ENCODE measurements at regions not wholly inside any gene's neighbourhood (a gene's known extent, or its start where the extent isn't known, plus 50 kb on each side); places are given as distances from the start of the nearest gene placed in this dataset.

DNA sequence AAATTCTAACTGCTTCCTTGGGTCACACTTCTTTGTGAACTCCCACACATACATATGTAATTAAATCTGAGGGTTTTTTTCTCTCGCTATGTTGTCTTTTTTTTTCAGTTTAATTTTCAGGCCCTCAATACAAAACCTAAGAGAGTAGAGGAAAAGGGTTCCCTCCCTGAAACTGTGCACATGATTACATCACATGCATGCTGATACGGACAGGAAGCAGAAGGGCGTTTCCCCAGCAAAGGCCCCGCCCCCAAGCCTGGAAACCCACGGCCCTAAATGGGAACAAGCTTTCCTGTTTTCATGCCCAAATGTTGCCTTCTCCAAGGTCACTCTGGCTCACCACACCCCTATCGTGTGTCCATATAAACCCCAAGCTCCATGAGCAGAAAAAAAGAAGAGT, 115.4 kb downstream of the TEX36 start:
- DNase-seq (ENCODE audit: low read depth): no peak
- TF ChIP-seq, protein P1, sequence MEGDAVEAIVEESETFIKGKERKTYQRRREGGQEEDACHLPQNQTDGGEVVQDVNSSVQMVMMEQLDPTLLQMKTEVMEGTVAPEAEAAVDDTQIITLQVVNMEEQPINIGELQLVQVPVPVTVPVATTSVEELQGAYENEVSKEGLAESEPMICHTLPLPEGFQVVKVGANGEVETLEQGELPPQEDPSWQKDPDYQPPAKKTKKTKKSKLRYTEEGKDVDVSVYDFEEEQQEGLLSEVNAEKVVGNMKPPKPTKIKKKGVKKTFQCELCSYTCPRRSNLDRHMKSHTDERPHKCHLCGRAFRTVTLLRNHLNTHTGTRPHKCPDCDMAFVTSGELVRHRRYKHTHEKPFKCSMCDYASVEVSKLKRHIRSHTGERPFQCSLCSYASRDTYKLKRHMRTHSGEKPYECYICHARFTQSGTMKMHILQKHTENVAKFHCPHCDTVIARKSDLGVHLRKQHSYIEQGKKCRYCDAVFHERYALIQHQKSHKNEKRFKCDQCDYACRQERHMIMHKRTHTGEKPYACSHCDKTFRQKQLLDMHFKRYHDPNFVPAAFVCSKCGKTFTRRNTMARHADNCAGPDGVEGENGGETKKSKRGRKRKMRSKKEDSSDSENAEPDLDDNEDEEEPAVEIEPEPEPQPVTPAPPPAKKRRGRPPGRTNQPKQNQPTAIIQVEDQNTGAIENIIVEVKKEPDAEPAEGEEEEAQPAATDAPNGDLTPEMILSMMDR (IDR thresholded peaks at IDR 0.05; ENCODE audit: insufficient read depth, low read length, severe bottlenecking): no peak
- Histone ChIP-seq H3K36me3 (ENCODE audit: control insufficient read depth, insufficient read depth, low read length) (no peaks in the 10 kb centered on the region), H3K27me3 (ENCODE audit: control insufficient read depth, insufficient read depth, low read length) (peaks cover 3% of the 10 kb centered on the region), H3K4me3 (ENCODE audit: low read depth, low read length) (no peak overlapping the region)
- FAIRE-seq: no peak

DNA sequence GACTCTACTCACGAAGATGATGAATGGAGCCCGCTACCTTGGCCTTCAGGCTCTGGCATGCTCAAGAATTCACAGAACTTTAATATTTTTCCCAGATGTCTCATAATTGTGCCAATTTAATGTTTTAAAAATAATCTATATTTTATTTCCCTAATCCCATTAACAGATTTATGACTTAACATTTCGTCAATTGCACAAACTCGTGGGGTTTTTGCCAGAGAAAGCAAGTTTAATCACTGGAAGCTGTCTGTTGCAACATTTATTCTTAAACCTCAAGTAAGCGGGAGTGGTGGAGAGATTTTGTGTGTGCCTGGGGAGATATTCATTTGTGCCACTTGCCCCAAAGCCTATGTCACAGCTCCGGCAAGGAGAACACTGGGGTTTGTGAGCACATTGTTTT, 117.9 kb downstream of the TEX36 start:
- Histone ChIP-seq H3K4me3 (ENCODE audit: low read depth, low read length) (no peak overlapping the region), H3K36me3 (ENCODE audit: control insufficient read depth, insufficient read depth, low read length) (no peaks in the 10 kb centered on the region), H3K27me3 (ENCODE audit: control insufficient read depth, insufficient read depth, low read length) (peaks cover 1% of the 10 kb centered on the region)
- DNase-seq (ENCODE audit: low read depth): no peak
- TF ChIP-seq, protein P1 (IDR thresholded peaks at IDR 0.05; ENCODE audit: insufficient read depth, low read length, severe bottlenecking): no peak
- no peak for FAIRE-seq

DNA sequence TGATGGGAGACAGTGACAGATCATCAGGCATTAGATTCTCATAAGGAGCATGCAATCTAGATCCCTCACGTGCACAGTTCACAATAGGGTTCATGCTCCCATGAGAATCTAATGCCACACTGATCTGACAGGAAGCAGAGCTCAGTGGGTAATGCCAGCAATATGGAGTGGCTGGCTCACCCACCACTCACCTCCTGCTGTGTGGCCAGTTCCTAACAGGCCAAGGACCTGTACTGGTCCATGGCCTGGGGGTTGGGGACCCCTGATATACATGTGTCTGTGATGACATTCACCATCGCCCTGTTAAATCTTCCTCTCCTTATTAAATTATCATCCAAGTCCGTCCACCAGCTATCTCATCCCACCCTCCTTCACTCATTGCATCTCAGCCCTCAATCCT, 118.4 kb downstream of the TEX36 start:
- Histone ChIP-seq H3K4me3 (ENCODE audit: low read depth, low read length) (no peak overlapping the region), H3K27me3 (ENCODE audit: control insufficient read depth, insufficient read depth, low read length) (peaks cover 1% of the 10 kb centered on the region), H3K36me3 (ENCODE audit: control insufficient read depth, insufficient read depth, low read length) (no peaks in the 10 kb centered on the region)
- TF ChIP-seq, protein P1 (IDR thresholded peaks at IDR 0.05; ENCODE audit: insufficient read depth, low read length, severe bottlenecking): no peak
- DNase-seq (ENCODE audit: low read depth): no peak
- no peak for FAIRE-seq

DNA sequence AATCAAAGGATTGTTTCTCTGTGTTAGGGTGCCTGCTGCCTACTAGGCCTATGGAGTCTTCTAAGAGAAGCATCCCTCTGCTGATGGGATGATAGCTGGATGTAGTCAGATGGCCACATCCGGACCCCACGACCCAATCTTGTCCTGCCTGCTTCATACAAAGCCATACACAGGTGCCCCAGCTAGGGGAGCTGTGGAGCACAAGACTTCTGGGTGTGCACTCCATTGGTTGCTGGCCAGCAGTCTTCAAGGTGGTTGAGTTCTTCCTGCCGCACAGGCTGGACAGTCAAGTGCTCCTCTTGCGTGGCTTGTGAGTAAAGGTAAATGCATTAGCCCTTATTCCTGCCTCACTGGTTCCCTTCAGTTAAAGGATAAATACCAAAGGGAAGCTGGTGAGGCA, 120.2 kb downstream of the TEX36 start:
- no peak overlapping the region for H3K4me3 ChIP-seq (ENCODE audit: low read depth, low read length)
- TF ChIP-seq, protein P1 (IDR thresholded peaks at IDR 0.05; ENCODE audit: insufficient read depth, low read length, severe bottlenecking): peak; percentile 16
- H3K27me3 ChIP-seq (ENCODE audit: control insufficient read depth, insufficient read depth, low read length): peaks cover 1% of the 10 kb centered on the region
- no peaks in the 10 kb centered on the region for H3K36me3 ChIP-seq (ENCODE audit: control insufficient read depth, insufficient read depth, low read length)
- FAIRE-seq (no peak), DNase-seq (ENCODE audit: low read depth) (no peak)

DNA sequence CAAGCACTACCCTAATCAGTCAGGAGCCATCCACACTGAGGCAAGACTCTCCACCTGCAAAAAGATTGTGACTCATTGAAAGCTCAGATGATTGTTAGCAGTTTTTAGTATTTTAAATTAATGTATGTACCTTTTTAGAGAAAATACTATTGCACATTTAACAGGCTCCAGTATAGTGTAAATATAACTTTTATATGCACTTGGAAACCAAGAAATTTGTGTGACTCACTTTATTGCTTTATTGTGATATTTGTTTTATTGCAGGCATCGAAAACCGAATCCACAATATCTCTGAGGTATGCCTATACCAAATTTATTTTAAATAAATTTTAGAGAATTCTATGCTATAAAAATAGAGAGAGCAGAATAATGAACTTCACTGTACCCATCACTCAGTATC, 122.0 kb downstream of the TEX36 start:
- Histone ChIP-seq H3K36me3 (ENCODE audit: control insufficient read depth, insufficient read depth, low read length) (no peaks in the 10 kb centered on the region), H3K4me3 (ENCODE audit: low read depth, low read length) (no peak overlapping the region), H3K27me3 (ENCODE audit: control insufficient read depth, insufficient read depth, low read length) (peaks cover 5% of the 10 kb centered on the region)
- TF ChIP-seq, protein P1 (IDR thresholded peaks at IDR 0.05; ENCODE audit: insufficient read depth, low read length, severe bottlenecking): no peak
- FAIRE-seq (no peak), DNase-seq (ENCODE audit: low read depth) (no peak)

DNA sequence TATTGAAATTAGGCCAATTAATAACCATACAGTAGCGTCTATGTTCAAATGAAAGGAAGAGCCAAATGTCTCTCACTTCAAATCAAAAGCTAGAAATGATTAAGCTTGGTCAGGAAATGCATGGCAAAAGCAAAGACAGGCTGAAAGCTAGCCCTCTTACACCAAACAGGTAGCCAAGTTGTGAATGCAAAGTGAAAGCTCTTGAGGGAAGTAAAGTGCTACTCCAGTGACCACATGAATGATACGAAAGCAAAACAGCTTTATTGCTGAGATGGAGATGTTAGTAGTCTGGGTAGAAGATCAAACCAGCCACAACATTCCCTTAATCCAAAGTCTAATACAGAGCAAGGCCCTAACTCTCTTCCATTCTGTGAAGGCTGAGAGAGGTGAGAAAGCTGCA, 123.8 kb downstream of the TEX36 start:
- TF ChIP-seq, protein P1 (IDR thresholded peaks at IDR 0.05; ENCODE audit: insufficient read depth, low read length, severe bottlenecking): no peak
- FAIRE-seq: no peak
- H3K36me3 ChIP-seq (ENCODE audit: control insufficient read depth, insufficient read depth, low read length): no peaks in the 10 kb centered on the region
- peaks cover 5% of the 10 kb centered on the region for H3K27me3 ChIP-seq (ENCODE audit: control insufficient read depth, insufficient read depth, low read length)
- no peak for DNase-seq (ENCODE audit: low read depth)
- H3K4me3 ChIP-seq (ENCODE audit: low read depth, low read length): no peak overlapping the region
